ENCODE measurements at regions not wholly inside any gene's neighbourhood (a gene's known extent, or its start where the extent isn't known, plus 50 kb on each side); places are given as distances from the start of the nearest gene placed in this dataset.

GRCh38 chr15:69939513-69940440, 157.9 kb downstream of the TLE3 start:
- no peak for DNase-seq

DNA sequence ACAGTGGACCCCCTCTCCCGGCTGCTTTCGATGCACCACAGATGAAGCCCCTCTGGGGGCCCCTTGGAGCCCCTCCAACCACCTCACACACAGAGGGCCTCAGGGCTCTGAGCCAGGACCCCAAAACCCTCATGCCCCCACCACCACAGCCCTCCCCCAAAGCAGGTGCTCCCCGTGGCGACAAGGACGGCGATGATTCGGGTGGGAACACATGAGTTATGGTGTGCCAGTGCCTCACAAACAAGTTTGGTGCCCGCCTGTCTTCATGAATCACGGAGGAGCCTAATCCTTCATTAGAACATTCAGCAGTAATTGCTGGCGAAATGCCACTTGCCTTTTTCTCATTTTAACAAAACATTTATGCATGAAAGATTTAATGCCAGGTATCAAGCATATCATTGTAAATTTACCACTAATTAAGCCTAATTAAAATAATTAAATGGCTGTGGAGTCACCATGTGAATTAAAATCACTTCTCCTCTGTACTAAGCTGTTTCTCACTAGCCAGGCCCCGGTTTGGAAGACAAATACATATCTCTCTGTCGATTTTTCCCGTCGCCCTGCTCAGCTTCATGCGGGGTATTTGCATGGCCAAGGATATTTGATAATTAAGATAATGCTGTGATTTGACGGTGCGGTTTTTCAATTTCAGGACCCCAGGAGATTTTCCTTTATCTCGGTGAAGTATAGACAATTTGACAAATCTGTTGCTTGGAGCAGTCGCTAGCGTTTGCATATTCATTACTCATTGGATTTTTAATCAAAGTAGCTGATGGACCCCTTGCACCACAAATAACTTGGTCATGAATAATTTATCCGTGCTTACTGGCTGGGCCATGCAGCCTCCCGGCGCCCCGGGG, 157.0 kb downstream of the TLE3 start:
- DNase-seq, result no peak

- no peak for DNase-seq
These were observed 156.5 kb downstream of the TLE3 start for GRCh38 chr15:69941301-69941605.

DNA sequence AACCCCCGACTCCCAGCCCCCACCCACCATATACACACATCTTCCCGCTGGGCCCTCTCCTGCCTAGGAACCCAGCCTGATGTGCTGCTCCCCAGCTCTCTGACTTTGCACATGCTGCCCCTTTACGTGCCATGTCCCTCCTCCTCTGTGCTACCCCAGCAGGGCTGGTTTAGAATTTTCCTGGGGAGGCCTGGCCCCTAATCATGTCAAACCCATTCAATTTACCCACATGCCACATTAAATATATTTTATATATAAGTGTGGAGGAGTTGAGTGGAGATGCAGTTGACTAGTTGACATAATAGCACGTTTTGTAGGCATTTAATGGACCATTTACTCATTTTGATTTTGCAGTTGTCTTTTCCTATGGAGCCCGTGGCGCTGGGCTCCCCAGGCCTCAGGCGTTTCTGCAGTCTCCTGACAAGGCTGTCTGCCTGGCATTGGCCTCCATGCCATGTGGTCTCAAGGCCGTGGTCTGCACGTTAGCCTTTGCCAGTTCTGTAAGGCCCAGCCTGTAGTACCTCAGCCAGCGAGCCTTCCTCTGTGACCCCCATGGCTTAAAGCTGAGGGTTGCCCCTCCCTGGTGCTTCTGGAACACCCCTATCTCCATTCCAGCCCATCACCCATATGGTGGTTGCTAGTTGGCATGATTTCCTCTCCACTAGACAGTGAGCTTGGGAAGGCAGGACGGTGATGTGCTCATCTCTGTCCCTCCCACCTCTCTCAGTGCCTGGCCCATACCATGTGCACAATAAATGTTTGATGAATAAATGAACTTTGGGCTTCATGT, 155.8 kb downstream of the TLE3 start:
- no peak for DNase-seq

GRCh38 chr15:69943637-69944036, 154.1 kb downstream of the TLE3 start:
- no peak for DNase-seq

GRCh38 chr15:69945729-69946128, 152.0 kb downstream of the TLE3 start:
- no peak for DNase-seq

- DNase-seq, result no peak
These were observed 150.8 kb downstream of the TLE3 start for GRCh38 chr15:69946870-69947269.

DNA sequence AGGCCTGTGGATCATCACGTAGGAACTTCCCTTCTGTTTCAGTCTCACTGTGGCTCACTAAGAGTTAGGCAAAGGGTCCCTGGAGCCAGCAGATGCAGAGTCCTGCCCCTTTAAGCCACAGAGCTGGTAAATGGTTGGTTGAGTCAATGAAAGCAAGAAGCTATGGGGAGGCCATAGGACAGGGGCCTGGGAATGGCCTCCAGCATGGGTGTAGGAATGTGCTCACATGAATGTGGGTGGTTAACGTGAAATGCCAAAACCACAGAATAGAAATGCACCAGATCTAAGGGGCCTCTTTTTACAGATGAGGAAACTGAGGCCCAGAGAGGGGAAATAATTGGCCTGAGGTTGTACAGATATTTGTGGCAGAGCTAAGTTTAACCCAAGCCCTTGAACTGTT, 150.3 kb downstream of the TLE3 start:
- DNase-seq, result no peak

DNA sequence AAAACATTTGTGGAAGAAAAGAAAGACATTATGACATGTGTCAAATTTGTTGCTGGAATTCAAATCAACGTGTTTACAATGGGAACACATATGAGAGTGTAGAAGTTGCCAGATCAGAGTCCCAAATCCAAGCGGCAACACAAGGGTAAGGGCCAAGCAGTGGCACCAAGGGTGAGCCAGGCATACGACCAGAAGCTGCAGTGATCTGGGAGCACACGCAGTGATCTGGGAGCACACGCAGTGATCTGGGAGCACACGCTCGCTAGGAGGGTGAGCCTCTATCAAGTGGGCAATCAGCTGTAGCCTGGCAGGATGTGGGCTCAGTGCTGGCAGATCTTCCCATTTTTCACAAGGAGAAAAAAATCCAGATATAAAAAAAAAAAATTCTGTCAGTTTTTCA, 148.2 kb downstream of the TLE3 start:
- no peak for DNase-seq

DNA sequence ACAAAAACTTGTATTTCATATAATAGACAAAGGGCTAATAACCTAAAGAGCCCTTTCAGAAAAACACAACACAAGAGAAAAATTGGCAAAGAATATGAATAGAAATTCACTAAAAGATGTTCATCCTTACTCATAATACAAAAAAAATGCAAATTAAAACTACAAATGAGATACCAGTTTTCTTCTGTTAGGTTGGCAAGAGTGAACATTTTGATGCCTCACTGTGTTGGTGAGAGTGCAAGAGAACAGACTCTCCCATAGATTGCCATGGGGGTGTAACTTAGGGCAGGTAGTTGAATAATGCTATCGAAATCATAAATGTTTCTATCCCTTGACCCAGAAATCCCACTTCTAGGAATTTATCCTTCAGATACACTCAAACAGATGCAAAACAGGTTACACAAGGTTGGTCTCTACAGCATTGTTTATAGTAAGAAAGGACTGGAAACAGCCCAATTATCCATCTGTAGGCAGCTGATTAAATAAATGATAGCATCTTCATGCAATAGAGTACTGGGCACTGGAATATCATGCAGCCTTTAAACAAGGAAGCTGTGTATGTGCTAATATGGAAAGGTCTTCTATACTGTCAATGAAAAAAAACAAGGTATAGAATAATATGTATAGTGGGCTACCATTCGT, 146.3 kb downstream of the TLE3 start:
- DNase-seq, result no peak

DNA sequence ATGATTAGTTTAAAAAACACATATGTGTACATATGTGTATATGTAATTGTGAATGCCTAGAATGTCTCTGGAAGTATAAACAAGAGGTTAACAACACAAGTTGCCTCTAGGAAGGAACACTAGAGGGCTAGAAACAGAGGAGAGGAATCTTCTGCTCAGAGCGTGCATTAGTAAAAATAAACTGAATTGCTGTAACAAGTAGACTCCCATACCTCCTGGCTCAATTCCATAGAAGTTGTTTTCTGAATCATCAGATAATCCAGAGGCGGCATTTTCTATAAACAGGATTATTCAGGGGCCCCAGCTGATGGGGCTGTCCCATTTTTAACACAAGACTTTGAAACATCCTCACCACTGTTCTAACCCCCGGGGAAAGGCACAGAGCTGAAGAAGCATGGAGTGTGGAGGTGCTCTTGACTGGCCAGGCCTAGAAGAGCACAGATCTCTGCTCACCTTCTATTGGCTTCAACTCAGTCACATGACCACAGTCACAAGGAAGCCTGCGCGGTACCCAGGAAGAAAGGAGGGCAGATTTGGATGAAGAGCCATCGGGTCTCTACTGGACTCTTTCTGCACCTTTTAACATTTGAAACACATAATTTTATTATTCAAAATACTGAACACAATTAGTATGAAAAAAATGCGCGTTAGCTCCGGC, 145.7 kb downstream of the TLE3 start:
- no peak for DNase-seq

GRCh38 chr15:69953051-69953450, 144.7 kb downstream of the TLE3 start:
- DNase-seq, result no peak

DNA sequence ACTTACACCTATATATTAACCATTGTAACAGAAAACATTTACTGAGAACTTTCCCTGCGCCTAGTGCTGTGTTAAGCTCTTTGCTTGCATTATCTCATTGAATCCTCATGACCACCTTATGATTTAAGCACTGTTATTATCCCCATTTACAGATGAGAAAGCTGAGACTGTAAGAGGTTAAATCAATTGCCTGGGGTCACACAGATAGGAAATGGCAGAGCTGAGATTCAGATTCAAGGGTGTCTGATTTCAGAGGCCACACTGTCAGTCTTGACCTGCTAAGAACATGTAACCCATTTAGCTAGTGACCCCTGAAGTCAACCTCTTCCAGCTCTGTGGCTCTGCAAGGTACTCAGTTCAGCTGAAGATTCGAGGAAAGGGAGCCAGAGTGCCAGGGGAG, 143.9 kb downstream of the TLE3 start:
- DNase-seq, result no peak

- no peak for DNase-seq
These were observed 143.1 kb downstream of the TLE3 start for GRCh38 chr15:69954666-69955065.

DNA sequence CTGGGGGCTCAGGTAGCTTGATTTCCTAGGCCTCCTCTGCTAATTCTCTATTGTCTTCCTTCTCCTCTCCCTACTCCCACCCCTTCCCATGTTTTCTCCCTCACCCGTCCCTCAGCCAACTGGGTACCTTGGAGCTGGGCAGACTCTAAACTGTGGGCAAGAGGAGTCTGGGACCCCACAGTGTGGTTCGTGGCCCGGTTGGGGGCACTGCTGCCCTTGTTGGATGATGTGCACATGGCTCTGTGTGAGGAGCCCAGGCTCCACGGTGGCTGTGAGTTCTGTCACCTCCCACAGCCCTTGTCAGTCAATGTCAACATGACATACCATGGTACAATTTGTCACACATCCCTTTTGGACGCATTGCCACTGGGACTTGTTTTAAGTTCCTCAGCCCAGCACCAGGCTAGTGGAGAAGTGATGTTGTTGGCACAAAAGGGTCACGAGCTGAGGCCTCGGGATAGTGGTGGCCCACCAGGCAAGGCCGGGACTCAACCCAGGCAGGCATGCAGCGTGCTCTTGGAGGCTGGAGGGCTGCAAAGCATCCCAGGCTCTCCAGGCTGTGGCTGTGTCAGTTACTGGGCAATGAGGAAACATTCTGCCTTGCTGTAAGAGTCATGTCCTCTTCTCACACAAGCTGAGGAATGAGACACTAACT, 142.3 kb downstream of the TLE3 start:
- no peak for DNase-seq

GRCh38 chr15:69956417-69956816, 141.3 kb downstream of the TLE3 start:
- no peak for DNase-seq

GRCh38 chr15:69957175-69957574, 140.5 kb downstream of the TLE3 start:
- no peak for DNase-seq

- DNase-seq, result no peak
These were observed 139.1 kb downstream of the TLE3 start for GRCh38 chr15:69958496-69959084.

- DNase-seq, result no peak
These were observed 135.2 kb downstream of the TLE3 start for GRCh38 chr15:69962561-69962960.

DNA sequence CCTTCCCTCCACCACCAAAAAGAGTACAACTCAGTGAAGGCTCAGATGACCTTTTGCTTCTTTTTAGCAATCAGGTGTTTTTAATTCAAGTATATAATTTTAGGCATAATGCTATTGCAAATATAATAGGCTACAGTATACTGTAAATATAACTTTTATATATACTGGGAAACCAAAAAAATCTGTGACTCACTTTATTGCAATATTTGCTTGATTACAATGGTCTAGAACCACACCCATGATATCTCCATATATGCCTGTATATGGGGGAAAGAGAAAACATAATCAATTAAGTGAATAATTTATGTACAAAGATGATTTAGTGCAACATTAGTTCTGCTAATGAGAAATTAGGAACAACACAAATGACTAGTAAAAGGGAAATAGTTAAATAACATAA, 134.3 kb downstream of the TLE3 start:
- no peak for DNase-seq

DNA sequence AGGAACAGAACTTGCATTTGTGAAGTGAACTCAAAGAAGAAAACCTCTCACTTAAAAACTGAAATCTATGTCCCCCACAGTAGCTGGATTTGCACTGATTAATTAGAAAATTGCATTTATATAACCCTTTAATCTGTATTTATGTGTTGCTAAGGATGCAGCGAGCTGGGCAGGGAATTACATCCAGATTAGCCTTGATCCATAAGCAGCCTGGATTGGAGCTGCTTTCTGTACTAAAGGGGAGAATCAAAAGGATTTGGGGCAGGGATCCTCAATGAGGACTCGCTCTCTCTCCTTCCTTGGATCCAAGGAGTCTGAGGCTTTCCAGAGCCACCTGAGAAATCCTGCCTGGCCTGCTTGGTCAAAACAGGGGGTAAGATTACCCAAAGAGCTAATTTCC, 125.9 kb downstream of the TLE3 start:
- no peak for DNase-seq

All from amniotic stem cell (primary cell).